GM21576 (cell line): ENCODE measurements at regions not wholly inside any gene's neighbourhood (a gene's known extent, or its start where the extent isn't known, plus 50 kb on each side); places are given as distances from the start of the nearest gene placed in this dataset.
"Not testable (repeated sequence)": the region's sequence is repeated elsewhere in the genome, so short reads cannot be mapped to it uniquely, and the experiment has no call there.

Source experiments
- ATAC-seq: cut with Tn5 transposase; IDR thresholded peaks from one replicate; pipeline ENCODE4 v1.9.1; 2021; ENCODE audit warnings: mild to moderate bottlenecking, moderate library complexity; ENCODE audit not compliant: unreplicated experiment

DNA sequence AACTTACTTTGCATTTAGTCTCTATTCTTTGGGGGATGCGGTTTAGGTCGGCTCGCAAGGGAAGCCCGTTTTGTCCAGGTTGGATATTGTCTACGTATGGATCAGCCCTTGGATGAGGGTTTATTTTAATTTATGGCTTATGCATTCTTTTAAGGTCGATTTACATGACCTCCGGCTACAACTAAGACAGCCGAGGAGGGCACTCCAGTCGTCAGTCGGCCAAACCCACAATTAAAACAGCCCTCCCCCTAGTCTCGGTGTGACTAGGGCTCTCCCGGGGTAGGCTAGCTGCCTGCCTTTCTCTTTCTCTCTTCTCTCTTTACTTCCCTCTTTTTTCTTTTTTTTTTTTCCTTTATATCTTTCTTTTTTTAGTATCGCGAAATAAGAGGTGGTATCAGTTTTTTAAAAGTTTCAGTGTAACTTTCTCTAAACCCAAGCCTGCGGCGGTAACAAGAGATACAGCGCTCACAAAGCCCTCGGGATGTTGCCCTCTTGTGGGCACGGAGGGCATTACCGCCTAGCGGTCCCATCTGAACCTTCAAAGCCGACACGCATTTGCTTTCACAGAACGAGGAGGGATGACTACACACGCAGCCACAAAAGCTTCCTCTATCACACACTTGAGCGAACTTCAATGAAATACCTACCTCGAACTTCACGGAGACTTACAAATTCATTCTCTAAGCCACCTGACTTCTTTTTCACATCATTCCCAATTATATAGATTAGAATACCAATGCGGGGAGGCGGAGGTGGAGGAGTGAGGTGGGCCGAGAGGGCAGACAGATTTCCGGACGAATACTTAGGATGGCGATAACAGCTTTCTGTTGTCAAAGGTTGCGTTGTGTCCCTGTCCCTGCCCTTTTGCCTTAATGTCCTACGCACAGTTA is 132.3 kb upstream of the C11orf58 start:
- ATAC-seq: peak; percentile 95

GRCh38 chr11:16605389-16605893 is 133.0 kb upstream of the C11orf58 start:
- peak; percentile 1 for ATAC-seq

DNA sequence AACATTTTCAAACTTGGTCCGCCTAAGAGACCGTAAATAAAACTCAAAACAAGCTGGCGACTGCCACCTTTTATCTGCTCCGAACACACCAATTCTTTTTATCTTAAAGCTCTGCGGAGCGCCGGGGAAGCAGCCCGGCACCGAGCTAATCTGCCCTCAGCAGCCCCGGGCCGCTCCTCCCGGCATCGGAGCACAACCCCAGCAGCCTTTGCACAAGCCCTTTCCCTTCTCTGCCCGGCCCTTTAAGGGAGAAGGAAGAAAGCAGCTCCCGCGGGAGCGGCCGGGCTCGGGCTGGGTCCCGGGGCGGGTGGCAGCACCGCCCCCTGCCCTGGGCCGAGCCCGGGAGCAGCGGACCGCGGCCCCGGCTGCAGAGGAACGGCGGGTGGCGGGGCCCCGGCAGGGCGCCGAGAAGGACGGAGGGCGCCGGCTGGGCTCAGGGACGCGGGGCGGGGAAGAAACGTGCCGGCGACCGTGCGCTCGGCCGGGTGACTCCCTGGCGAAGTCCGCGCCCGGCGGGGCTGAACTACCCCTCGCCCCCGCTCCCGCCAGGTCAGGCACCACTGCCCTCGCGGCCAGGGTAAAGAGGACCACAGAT is 133.6 kb upstream of the C11orf58 start:
- no peak for ATAC-seq

DNA sequence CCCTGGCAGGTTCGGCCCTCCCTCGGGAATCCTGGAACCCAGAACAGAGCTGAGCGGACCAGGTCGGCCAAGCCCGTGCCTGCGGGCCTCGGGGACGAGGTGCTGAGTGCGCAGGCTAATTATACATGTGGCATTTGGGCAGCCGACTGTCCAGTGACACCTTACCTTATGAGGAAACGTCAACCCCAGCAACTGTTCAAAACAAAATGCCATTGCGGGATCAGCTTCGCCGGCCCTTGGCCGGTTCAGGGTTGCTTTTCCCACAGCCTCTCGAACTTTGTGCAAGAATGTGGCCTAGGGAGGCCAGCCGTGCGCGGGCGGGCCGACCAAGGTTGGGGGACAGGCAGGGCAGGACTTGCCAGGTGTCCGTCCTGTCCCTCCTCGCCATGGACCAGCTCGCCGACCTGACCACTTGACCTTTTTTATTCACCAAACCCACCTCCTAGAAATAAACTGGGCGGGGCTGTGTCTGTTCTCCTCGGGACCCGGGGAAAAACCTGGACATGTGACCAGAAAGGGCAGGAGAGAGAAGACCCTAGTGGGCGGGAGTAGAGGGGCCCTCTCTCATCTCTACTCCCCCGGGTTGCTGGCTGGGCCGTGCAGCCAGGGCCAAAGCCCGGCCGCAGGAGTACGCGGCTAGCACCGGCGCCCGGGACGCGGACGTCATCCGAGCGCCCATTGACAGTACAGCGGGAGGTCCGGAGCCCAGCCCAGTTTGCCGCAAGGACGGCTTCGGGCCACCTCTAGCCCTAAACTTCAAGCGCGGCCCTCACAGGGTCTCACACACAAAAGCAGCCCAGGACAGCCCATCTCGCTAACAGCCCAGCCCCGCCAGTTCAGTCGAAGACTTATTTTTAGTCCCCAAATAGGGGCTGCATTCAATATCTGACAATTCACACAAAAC is 134.3 kb upstream of the C11orf58 start:
- ATAC-seq: no peak

- no peak for ATAC-seq
Observed at GRCh38 chr11:16603245-16603644, 135.2 kb upstream of the C11orf58 start.

DNA sequence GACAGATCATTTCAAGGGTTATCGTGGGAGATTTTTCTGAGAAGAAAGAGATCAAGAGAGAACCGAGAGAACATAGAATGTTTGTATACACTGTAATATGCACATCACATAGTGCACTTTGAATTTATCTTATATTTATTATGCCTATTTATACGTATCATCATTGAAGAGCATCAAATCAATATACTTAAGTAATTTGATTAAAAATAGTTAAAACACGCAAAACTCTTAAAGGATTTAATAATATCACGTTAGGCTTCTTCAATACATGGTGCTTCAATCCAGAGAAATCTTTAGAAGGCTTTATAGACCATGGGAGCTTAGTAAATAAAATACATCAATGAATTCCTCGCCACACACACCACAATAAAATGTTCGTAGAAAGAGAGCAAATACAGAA is 139.5 kb upstream of the C11orf58 start:
- no peak for ATAC-seq

- no peak for ATAC-seq
Observed at GRCh38 chr11:16598032-16598431, 140.4 kb upstream of the C11orf58 start.

GRCh38 chr11:16596231-16596630 is 142.2 kb upstream of the C11orf58 start:
- ATAC-seq: no peak

DNA sequence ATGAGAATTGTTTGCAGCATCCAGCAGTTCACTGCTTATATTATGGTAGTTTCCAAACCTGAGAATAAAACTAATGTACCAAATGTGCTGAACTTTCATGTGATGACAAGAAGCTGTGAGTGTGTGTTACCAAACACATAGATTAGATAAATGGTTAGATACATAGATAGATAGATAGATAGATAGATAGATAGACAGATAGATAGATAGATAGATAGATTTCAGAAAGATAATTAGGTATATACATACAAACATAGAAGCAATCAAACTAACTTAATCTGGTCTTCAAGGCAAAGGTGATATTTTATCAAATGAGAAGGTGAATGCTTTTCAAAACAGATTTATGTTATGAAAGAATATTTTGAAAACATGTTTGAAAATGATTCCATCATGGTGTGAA is 147.3 kb upstream of the C11orf58 start:
- ATAC-seq: no peak

DNA sequence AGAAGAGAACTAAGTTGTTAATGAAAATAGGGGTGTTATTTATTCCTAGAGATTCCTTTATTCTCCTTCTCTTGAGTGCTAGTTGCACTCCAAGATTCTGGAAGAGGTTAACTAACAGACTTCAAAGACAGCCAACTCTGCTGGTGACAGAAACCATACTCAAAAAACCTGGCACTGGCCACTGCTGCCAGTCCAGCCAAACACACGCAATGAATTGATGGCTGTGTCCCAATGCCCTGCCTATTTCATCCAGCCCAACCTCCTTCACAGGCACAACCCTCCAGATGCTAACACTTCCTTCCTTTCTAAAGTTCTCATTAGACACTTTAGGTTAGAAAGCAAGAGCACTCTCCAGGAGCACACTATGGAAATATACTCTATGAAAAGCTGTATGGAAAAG is 150.8 kb upstream of the C11orf58 start:
- no peak for ATAC-seq

- no peak for ATAC-seq
Observed at GRCh38 chr11:16584569-16584968, 153.9 kb upstream of the C11orf58 start.

DNA sequence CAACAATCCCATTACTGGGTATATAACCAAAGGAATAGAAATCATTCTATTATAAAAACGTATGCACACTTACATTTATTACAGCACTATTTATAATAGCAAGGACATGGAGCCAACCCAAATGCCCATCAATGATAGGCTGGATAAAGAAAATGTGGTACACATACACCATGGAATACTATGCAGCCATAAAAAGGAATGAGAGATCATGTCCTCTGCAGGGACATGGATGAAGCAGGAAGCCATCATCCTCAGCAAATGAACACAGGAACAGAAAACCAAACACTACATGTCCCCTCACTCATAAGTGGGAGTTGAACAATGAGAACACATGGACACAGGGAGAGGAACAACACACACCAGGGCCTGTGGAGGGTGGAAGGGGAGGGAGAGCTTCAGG is 157.4 kb upstream of the C11orf58 start:
- not testable (repeated sequence) for ATAC-seq

- ATAC-seq: no peak
Observed at GRCh38 chr11:16577490-16577889, 161.0 kb upstream of the C11orf58 start.

- not testable (repeated sequence) for ATAC-seq
Observed at GRCh38 chr11:16574889-16575288, 163.6 kb upstream of the C11orf58 start.

- no peak for ATAC-seq
Observed at GRCh38 chr11:16572945-16573344, 165.5 kb upstream of the C11orf58 start.

DNA sequence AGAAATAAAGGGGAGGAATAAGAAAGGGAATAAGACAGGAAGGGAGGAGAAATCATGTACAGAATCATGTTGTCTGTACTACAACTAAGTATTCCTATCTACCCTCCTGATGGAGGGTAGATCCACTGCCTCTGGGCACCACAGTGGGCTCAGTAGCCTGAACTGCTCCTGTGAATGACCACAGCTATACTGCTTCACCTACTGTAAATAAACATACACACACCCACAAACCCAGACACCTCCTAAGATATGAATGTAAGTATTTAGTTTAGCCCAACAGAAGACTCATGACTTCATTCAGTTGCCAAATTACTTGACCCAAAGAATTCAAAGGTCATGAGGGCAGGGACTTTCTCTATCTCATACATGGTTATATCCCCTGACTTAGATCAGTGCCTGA is 177.3 kb upstream of the C11orf58 start:
- ATAC-seq: no peak

DNA sequence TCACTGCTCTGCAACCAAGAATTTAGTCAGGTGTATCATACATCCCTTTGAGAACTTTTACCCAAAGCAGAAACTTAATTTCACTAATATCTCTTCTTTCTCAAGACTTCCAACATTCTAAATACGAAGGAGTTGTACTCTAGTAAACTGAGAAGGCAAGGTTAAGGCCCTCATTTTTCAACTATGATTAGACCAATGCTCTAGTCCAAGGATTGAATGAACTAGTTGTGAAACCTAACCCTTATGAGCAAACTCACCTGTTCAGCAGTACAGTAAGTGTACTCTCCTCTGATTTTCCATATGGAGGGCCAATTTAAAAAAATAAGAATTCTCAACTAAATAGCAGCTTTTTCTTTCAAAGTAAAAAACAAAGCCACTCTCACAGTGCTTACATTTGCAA is 180.0 kb upstream of the C11orf58 start:
- no peak for ATAC-seq

- ATAC-seq: no peak
Observed at GRCh38 chr11:16555956-16556355, 182.5 kb upstream of the C11orf58 start.

DNA sequence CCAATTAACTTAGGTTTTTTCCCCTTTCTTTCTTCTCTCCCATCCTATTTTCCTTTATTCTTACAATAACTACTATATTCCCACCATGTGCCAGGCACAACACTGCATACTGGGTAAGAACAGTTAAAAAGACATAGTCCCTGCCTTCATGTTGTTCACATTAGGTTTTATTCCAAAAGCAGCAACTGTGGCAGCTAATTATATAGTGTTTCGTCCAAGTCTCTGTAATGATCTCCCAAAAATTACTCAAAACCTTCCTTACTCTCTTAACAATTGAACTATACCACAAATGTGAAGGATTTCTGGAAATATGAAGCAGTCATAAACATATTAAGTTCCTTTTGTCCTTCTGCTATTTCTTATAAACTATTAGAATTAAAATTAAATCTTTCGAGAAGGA is 184.1 kb upstream of the C11orf58 start:
- ATAC-seq: no peak

DNA sequence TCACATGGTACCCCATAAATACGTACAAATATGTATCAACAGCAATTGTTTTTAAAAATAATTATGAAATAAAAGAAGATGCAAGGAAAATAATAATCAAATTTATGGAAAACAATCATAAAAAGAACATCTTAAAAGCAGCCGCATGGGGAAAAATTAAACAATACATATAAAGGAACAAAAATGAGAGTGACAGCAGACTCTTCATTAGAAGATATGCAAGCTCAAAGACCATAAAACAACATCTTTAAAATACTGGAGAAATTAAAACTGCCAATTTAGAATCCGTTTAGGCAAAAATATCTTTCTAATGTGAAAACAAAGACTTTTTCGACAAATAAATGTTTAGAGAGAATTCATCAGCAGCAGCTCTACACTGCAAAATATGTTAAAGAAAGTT is 190.6 kb upstream of the C11orf58 start:
- no peak for ATAC-seq

DNA sequence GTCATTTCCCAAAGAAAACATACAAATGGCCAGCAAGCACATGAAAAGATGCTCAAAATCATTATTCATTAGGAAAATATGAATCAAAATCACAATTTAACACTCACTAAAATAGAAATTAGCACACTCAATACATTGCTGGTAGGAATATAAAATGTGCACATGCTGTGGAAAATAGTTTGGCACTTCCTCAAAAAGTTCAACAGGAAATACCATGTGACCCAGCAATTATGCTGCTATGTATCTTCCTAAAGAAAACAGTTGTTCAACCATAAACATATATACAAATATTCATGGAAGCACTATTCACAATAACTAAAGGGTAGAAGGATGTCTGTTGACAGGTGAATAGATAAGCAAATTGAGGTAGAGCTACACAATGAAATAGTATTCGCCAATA is 187.3 kb upstream of the SOX6 start:
- no peak for ATAC-seq
